C1 segment of cervical spinal cord (tissue), 14 donors: ENCODE measurements at regions not wholly inside any gene's neighbourhood (a gene's known extent, or its start where the extent isn't known, plus 50 kb on each side); places are given as distances from the start of the nearest gene placed in this dataset.

Experiments
- DNase-seq, 14 donors: peaks; one replicate each; lab custom pipeline; 2025; lab: John Stamatoyannopoulos, UW

GRCh38 chr3:90015688-90016356 is 908.4 kb downstream of the EPHA3 start:
- no peak for DNase-seq

- DNase-seq: no peak
Measured at GRCh38 chr3:90016555-90016954, 909.1 kb downstream of the EPHA3 start.

DNA sequence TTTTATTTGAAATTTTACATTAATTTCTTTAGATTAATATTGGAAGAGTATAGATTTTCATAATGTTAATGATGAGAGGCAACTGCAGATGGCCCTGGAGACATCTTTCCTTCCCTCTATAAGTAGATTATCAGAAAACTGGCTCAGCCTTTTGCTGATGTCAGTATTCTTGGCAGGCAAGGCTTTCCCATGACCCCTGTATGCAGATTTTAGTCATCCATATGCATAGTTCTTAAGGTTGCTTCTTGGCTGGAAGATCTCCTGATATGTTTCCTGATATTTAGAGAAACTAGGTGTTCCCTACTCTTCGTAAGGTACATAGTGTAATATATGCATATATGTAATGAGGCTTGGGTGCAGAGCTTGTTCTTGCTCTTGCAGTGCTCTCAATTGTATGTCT is 911.4 kb downstream of the EPHA3 start:
- no peak for DNase-seq

DNA sequence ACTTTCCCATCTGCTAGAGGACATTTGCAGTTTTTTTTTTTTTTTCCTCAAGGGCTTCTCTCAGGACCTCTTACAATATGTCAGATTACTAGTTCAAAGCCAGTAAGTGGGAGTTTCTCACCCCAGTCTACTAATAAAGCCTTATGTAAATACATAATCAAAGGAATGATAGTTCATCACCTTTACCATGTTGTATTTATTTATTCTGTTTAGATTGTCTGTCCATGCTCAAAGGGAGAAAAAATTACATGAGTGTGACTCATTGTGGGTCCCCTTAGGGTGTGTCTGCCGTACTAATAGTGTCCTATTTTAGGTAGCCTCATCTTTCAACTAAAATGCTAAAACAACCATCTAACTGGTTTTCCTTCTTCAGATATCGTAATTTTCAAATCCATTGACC is 917.6 kb downstream of the EPHA3 start:
- DNase-seq: no peak

DNA sequence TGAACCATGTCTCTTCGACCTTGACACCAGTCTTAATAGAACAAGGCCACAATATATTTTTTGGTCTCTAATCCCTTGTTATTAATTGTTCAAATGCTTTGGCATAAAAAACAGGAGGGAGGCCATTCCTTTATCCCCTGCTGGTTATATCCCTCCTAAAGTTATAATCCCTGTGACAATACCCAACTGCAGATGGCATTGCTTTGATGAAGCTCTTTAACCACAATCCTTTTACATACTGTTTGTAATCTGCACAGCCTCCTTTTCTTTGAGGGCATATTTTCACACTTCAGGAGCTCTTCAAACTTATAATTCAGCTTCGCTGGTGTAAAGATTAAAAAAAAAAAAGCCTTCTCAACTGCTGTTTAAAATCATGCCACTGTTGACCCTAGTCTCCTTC is 919.0 kb downstream of the EPHA3 start:
- no peak for DNase-seq

DNA sequence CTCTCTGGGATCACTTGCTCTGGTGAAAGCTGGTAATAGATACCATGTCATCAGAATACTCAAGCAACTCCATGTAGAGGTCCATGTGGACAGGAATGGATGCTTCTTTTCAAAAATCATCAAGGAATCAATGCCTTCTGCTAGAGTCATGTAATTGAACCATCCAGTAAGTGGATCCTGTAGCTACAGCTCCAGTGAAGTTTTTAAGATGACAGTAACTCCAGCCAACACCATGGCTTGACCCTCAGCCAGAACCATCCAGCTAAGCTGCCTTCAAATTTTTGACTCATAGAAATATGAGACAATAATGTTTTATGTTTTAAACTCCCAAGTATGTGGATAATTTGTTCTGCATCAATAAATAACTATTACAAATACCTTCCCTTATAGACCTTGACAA is 923.7 kb downstream of the EPHA3 start:
- DNase-seq: no peak

DNA sequence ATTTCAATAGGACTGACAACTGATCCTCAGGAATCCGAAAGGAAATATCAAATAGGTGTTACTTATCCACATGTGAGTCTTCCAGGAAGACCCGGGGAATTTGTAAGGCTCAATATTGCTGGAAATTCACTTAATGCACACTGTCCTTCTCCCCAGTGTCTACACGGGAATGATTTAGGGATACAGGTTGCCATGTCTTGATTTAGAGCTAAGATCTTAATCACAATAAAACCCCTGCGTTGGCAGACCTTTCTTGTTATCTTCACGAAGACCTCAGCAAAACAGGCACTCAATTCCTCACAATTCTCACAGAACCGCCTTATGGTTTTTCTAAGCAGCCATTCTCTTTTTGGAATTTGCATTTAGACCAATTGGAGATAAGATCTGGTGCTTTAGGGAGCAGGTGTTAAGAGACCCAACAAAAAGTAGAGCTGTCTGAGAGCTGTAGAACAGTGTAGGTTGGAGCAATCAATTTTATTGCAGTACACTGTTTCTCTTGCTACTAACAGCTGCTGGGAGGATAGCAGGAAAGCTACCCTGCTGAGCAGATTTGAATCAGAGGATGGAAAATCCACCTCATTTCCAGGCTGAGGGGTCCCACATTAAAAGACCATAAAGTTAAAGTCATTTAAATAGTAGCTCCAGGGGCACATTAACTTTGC is 925.7 kb downstream of the EPHA3 start:
- no peak for DNase-seq

- no peak for DNase-seq
Measured at GRCh38 chr3:90034038-90034437, 926.6 kb downstream of the EPHA3 start.

DNA sequence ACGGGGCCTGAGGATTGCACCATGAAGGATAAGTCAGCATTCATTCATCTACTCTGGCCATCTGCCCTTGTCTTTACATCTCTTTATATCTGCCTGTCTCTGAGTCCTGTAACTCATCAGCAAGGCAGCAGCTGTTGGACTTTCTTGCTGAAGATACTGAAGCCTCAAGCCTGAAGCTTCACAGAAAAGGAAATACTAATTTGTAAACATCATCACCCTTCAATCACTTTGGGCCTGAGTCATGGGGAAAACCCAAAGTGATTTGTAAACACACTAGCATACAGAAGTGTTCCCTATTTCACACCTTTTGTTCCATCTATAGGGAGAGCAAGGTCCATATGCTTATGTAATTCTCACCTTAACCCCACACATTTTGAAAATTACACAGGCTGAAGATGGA is 928.2 kb downstream of the EPHA3 start:
- no peak for DNase-seq

- no peak for DNase-seq
Measured at GRCh38 chr3:90036939-90037469, 929.6 kb downstream of the EPHA3 start.

- no peak for DNase-seq
Measured at GRCh38 chr3:90039994-90040393, 932.6 kb downstream of the EPHA3 start.

DNA sequence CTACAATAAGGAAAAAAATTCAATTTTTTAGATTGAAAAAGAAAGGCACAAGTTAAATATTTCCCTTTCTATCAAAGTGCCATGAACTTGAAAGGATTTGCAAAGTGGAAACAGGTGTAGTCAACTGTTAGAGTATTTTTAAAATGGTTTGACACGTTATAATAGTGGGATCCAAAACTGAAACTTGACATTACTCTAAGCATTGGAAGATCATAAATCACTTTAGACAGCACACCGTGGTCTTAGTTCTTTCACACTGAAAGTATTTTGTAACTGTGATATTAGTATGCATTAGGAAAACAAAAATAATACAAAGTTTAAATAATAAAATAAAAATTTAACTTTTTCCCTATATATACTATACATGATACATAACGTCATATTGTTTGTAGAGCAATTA is 933.1 kb downstream of the EPHA3 start:
- no peak for DNase-seq

DNA sequence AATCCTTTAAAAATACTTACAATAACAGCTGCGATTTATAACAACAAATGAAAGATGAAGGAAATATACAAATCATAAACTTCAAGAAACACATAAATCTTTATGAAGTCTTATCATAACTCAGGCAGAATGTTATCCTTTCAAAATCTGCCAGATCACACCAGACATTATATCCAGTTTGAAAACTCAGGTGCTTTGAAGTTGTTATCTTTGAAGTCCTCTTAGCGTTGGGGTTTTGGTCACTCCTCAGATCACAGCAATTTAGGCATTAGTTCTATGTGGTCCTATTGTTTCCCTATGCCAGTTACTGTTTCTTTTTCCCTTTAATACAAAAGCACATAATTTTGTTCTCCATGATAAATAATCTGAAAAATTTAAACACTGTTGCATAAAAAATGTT is 934.6 kb downstream of the EPHA3 start:
- no peak for DNase-seq

- DNase-seq: no peak
Measured at GRCh38 chr3:90043287-90043686, 935.9 kb downstream of the EPHA3 start.

DNA sequence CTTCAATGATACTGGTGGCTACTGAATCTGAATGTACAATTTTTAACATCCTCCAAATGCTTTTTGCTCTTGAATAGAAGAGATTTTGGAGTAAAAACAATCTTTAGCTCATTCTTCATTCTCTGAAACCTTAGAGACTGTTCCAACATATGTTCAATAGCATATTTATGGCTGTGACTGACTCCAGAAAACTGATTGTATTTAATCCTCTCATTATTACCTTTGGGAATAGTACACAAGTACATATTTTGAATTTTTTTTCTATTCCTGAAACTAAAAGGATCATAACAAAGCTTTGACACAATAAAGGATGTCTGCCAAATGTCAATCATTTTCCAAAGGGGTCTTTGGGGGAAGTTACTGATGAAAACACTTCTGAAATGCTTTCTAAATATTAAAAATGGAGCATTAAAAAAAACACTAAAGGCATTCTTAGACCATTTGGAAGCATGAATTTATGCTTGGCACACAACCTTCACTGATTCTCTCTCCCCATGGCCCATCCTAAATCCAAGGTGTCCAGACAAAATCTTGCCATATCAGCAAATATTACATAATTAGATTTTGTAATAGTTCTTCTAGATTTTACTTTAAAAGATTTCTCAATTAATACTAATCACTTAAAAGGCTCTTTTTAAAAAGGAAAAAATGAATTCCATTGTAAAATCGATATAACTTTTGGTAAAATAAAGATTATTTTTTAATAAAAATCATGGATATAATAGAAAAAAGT is 936.8 kb downstream of the EPHA3 start:
- DNase-seq: no peak

GRCh38 chr3:90052425-90052950 is 945.1 kb downstream of the EPHA3 start:
- DNase-seq: no peak

- DNase-seq: no peak
Measured at GRCh38 chr3:90054311-90054710, 946.9 kb downstream of the EPHA3 start.

- DNase-seq: no peak
Measured at GRCh38 chr3:90055666-90056065, 948.2 kb downstream of the EPHA3 start.

DNA sequence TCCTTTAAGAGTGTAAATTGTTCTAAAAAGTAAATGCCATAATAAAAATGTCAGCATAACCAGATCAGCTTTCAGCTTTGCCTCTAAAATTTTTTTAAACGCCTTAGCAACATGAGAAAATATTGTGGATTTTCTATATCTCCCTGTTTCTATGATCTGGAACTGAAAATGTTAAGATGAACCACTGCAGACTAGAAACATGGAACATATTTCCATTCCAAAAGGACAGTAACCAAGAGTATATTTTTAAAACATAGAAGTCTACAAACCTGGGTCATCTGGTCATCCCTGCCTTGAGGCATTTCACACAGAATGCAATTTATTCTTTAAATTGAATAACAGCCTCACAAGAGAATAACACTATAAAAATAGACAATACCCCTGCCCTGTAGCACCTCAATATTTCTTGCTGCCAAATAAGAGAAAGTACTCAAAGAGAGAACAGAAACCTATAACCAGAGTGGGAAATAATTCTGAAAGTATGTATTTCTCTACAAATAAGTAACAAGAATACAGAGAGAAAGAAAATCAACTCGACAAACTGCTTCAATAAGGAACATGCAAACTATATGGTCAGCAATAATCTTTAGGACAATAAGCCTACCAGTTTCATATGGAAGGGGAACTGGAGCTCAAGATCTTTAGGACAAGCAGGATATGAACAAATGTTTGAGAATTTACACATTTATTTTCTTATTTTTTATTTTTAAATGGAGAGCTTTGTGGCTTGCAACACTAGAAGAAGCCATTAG is 949.0 kb downstream of the EPHA3 start:
- no peak for DNase-seq

- DNase-seq: no peak
Measured at GRCh38 chr3:90062016-90062415, 954.6 kb downstream of the EPHA3 start.

- no peak for DNase-seq
Measured at GRCh38 chr3:90062631-90063200, 955.3 kb downstream of the EPHA3 start.
